Skeletal muscle tissue (tissue), 3 donors: ENCODE measurements at regions not wholly inside any gene's neighbourhood (a gene's known extent, or its start where the extent isn't known, plus 50 kb on each side); places are given as distances from the start of the nearest gene placed in this dataset.

Experiments used
- H3K27ac ChIP-seq: one replicate; pipeline ENCODE4 v1.7.0; 2013; ENCODE audit warnings: mild to moderate bottlenecking, low read depth, low read length, inconsistent platforms
- H3K27me3 ChIP-seq, 3 donors: one replicate each; pipeline ENCODE4 v1.7.0; 2013; ENCODE audit warnings: low read length in 3 of 3; ENCODE audit not compliant: control insufficient read depth in 3 of 3, insufficient read depth in 3 of 3
- H3K36me3 ChIP-seq, 3 donors: one replicate each; pipeline ENCODE4 v1.7.0; 2013; ENCODE audit warnings: low read length in 3 of 3; ENCODE audit not compliant: control insufficient read depth in 3 of 3, insufficient read depth in 3 of 3
- H3K4me1 ChIP-seq, 3 donors: one replicate each; pipeline ENCODE4 v1.7.0; 2013; ENCODE audit warnings: low read length in 3 of 3, mild to moderate bottlenecking in 3 of 3; ENCODE audit not compliant: control insufficient read depth in 3 of 3, insufficient read depth in 3 of 3
- H3K4me3 ChIP-seq, 3 donors: one replicate each; pipeline ENCODE4 v1.7.0; 2013; ENCODE audit warnings: low read length in 3 of 3
- H3K9ac ChIP-seq, 3 donors: one replicate each; pipeline ENCODE4 v1.7.0; 2013; ENCODE audit warnings: low read length in 3 of 3, mild to moderate bottlenecking in 3 of 3, moderate library complexity in 2 of 3, low read depth in 1 of 3
- H3K9me3 ChIP-seq, 3 donors: one replicate each; pipeline ENCODE4 v1.7.0; 2013; ENCODE audit warnings: low read length in 3 of 3; ENCODE audit not compliant: control insufficient read depth in 3 of 3
- donor health status: Osteomylitis.

DNA sequence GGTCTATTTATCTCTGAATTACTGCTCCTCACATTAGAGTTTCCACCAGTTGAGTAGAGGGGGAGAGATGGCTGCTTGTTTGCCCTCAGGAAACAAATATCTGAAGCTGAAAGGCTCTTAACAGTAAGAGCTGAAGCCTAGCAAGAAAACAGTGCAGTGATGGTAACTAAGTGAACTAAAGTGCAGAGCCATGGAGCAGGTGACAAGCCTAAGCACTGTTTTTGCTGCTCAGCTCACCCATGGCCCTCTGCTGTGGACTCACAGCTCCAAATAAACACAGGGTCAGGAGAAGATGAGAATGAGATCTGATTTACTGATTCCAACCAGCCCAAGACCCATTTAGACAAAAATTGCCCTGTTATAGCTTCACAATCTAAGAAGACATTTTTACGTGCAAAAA is 118.4 kb downstream of the ETAA1 start:
- H3K27ac ChIP-seq: no peak overlapping the region
- H3K4me1 ChIP-seq: no peaks in the 10 kb centered on the region
- no peaks in the 10 kb centered on the region for H3K27me3 ChIP-seq
- H3K4me3 ChIP-seq: no peak overlapping the region
- no peaks in the 10 kb centered on the region for H3K36me3 ChIP-seq
- H3K9ac ChIP-seq: no peak overlapping the region
- no peaks in the 10 kb centered on the region for H3K9me3 ChIP-seq

DNA sequence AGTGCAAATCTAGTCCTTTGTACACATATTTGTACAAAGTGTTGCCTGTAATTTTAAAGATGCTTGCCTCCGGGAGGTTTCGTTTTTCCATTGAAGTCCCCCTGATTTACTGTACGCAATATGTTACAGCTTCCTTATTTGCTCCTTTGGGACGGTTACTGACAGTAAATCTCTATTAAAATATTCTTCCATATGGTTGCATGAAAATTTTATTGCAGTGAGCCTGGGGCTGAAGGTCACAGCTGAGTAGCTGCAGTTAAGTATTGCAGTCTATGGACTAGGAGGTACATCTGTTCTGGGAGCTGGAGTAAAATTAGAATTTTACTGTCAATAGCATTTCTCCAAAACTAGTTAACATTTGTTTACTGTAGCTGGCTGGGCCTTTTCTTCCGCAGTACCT is 119.2 kb downstream of the ETAA1 start:
- Histone ChIP-seq H3K27ac (no peak overlapping the region), H3K4me3 (no peak overlapping the region), H3K36me3 (no peaks in the 10 kb centered on the region), H3K9me3 (no peaks in the 10 kb centered on the region), H3K9ac (no peak overlapping the region), H3K4me1 (no peaks in the 10 kb centered on the region), H3K27me3 (no peaks in the 10 kb centered on the region)

DNA sequence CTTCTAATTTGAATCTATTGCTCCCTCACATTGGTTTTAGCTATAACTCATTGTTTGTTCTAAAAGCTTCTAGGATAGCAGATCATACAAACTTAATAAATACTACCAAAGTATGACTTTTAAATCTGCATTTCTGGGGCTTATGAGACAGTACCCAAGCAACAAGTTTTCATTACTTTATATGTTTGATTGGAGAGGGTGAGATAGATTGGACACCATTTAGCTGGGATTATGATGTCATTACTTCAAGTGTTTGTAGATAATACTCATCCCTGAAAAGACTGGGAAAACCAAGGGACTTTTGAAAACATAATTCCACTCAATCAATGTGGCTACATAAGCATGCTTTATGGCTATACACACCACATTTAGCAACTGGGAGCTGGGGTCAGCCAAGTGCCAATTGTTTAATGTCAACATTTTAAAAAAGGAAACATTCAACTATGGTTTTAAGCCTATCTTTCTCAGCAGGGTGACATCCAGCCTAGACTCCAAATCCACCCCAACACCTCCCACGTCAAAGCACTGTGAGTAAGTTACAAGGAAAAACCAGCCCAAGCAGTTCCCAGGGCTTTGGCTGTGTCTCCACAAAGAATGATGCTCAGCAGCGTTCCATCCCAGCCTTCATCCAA is 119.9 kb downstream of the ETAA1 start:
- Histone ChIP-seq H3K27ac (no peak overlapping the region), H3K9ac (no peak overlapping the region), H3K27me3 (no peaks in the 10 kb centered on the region), H3K36me3 (no peaks in the 10 kb centered on the region), H3K9me3 (no peaks in the 10 kb centered on the region), H3K4me1 (no peaks in the 10 kb centered on the region), H3K4me3 (no peak overlapping the region)

DNA sequence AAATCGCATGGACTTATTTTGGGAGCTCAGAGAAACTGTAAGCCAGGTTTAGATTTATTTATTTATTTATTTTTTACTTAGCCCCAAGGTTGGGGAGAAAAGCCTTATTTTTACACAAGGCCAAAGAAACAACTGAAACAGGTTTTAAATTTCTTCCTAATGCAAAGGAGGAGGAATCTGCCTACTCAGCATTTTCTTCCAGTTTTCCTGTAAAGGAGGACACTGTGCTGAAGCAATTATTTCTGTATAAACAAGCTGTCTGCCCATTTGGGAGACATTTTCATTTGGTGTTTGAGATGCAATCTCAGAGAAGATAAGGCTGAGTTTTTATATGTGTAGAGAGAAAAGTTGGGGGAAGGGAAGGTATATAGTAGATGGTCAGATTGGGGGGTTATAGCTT is 125.0 kb downstream of the ETAA1 start:
- Histone ChIP-seq H3K4me3 (no peak overlapping the region), H3K27ac (no peak overlapping the region), H3K9me3 (no peaks in the 10 kb centered on the region), H3K27me3 (no peaks in the 10 kb centered on the region), H3K9ac (no peak overlapping the region), H3K36me3 (no peaks in the 10 kb centered on the region), H3K4me1 (no peaks in the 10 kb centered on the region)

DNA sequence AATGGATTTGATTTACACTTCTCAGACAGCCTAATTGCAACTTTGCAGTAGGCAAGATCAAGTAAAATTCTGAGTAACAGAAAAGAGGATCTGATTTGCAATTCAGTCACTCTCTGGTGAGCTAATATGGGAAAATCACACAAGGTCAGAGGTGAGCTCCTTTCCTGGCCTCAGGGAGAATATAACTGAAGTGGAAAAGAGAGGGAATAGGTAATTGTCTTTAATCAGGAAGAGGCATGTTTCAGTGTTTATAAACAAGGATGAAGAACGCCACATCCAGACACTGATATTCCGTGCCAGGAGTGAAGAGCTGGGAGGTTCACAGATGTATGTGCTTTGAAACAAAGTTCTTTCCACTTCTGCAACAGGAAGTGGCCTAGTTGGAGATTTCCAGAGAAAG is 127.1 kb downstream of the ETAA1 start:
- Histone ChIP-seq H3K27me3 (no peaks in the 10 kb centered on the region), H3K36me3 (no peaks in the 10 kb centered on the region), H3K4me3 (no peak overlapping the region), H3K9ac (no peak overlapping the region), H3K9me3 (no peaks in the 10 kb centered on the region), H3K4me1 (no peaks in the 10 kb centered on the region), H3K27ac (no peak overlapping the region)

DNA sequence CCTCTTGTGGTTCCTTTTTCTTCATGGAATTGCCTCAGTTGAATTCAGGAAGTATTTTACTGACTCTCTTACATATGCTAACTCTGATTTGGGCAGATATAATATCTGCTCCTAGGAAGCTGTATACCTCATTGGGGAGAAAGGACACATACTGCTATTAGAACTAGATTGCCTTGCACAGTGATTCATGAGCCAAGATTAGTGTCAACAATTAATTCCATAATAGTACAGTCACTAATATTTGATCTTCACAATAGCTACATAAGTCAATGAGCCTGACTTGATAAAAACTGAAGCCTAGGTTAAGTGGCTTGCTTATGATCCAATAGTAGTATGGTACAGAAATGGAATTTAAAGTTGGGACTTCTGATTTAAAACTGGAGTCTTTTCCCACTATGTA is 127.6 kb downstream of the ETAA1 start:
- no peaks in the 10 kb centered on the region for H3K9me3 ChIP-seq
- H3K4me3 ChIP-seq: no peak overlapping the region
- H3K4me1 ChIP-seq: no peaks in the 10 kb centered on the region
- no peaks in the 10 kb centered on the region for H3K27me3 ChIP-seq
- H3K27ac ChIP-seq: no peak overlapping the region
- H3K9ac ChIP-seq: no peak overlapping the region
- H3K36me3 ChIP-seq: no peaks in the 10 kb centered on the region

DNA sequence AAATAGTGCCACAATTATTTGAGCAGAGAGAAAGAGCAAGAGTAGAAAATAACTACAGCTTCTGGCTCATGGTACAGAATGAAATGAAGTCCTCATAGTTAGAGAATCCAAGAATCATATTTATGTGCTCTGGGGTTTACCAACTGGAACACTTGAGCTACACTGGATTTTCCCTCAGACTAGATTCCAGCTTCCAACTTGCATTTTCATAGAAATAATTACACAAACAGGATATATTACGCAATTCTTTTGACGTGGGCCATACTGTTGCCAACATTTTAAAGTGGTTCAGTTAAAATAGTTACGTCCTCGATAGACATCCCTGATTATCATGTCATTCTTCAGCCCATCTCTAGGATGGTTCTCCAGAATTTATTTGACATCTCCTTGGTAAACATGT is 129.2 kb downstream of the ETAA1 start:
- no peaks in the 10 kb centered on the region for H3K4me1 ChIP-seq
- no peaks in the 10 kb centered on the region for H3K27me3 ChIP-seq
- no peaks in the 10 kb centered on the region for H3K36me3 ChIP-seq
- no peak overlapping the region for H3K4me3 ChIP-seq
- H3K27ac ChIP-seq: no peak overlapping the region
- H3K9me3 ChIP-seq: no peaks in the 10 kb centered on the region
- H3K9ac ChIP-seq: no peak overlapping the region

DNA sequence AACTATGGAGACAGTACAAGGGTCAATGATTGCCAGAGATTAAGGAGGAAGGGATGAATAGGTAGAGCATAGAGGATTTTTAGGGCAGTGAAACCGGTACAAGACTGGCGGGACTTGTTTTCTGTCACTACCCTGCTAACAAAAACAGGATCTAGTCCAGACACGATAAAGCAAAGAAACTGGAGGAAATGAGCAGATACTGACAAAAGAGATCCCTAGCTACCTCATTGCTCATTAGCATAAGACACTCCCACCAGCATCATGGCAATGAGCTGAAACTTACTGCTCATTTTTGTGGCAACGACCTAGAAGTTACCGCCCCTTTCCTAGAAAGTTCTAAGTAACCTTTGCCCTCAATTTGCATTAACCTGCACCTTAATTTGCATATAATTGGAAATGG is 131.2 kb downstream of the ETAA1 start:
- no peaks in the 10 kb centered on the region for H3K9me3 ChIP-seq
- H3K27me3 ChIP-seq: no peaks in the 10 kb centered on the region
- no peak overlapping the region for H3K27ac ChIP-seq
- no peaks in the 10 kb centered on the region for H3K36me3 ChIP-seq
- H3K4me3 ChIP-seq: no peak overlapping the region
- H3K9ac ChIP-seq: no peak overlapping the region
- no peaks in the 10 kb centered on the region for H3K4me1 ChIP-seq

DNA sequence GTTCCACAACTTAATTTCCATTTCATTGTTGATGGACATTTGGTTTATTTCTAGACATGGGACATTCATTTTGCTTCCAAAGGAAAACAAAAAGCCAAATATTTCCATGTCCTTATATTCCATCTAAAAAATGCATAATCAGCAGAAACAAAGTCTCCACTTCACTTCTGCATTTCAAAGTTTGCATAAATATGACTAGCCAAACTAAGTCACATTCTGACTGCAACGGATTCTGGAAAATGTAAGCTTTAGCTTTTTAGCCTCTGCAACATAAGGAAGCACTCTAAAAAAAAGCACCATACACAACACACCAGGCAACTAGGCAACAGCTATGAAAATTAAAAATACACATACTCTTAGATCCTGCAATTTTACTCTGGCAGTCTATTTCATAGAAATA is 135.3 kb downstream of the ETAA1 start:
- Histone ChIP-seq H3K27me3 (no peaks in the 10 kb centered on the region), H3K9me3 (no peaks in the 10 kb centered on the region), H3K27ac (no peak overlapping the region), H3K4me3 (no peak overlapping the region), H3K9ac (no peak overlapping the region), H3K36me3 (no peaks in the 10 kb centered on the region), H3K4me1 (no peaks in the 10 kb centered on the region)

DNA sequence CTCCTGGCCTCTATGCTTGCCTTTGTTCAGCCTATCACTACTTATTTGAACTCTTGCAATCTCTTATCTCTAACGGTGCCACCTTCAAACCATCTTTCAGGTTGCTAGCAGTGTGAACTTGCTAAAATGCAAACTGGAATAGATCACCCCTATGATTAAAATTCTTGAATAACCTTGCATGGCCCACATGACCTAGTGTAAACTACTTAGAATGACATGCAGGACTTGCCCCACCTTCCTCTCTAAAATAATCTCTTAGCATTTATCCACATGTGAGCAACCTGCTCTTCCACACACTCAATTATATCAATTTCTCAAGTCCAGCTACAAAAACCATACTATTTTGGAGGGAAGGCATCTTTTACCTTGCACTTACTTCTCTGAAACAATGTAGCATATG is 137.6 kb downstream of the ETAA1 start:
- no peak overlapping the region for H3K27ac ChIP-seq
- no peaks in the 10 kb centered on the region for H3K4me1 ChIP-seq
- H3K36me3 ChIP-seq: no peaks in the 10 kb centered on the region
- H3K4me3 ChIP-seq: no peak overlapping the region
- no peak overlapping the region for H3K9ac ChIP-seq
- peaks cover 0 to 7% (median 2%) of the 10 kb centered on the region in 3 donors for H3K9me3 ChIP-seq
- H3K27me3 ChIP-seq: no peaks in the 10 kb centered on the region

DNA sequence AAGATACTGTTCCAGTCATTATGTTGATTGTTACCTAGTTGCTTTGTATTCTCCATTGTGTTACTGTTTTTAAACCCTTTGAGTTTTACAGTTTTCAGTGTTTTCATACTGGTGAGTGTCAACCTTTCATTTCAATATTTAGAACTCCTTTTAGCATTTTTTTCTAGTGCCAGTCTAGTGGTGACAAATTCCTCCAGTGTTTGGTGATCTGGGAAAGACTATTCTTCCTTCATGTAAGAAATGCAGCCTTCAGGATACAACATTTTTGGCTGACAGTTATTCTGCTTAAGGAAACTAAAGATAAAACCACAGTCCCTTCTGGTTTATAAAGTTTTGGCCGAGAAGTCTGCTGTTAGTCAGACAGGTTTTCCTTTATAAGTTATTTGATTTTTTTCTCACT is 143.8 kb downstream of the ETAA1 start:
- H3K9ac ChIP-seq: no peak overlapping the region
- no peaks in the 10 kb centered on the region for H3K36me3 ChIP-seq
- H3K27ac ChIP-seq: no peak overlapping the region
- no peaks in the 10 kb centered on the region for H3K4me1 ChIP-seq
- H3K9me3 ChIP-seq: peaks cover 2 to 7% (median 5%) of the 10 kb centered on the region in 3 donors
- H3K4me3 ChIP-seq: no peak overlapping the region
- H3K27me3 ChIP-seq: no peaks in the 10 kb centered on the region
